NCI-H187 (cell line): ENCODE measurements at regions not wholly inside any gene's neighbourhood (a gene's known extent, or its start where the extent isn't known, plus 50 kb on each side); places are given as distances from the start of the nearest gene placed in this dataset.
A peak's percentile ranks its signal among the peaks of the same experiment; 100 is the strongest.

ENCODE experiments used
- DNase-seq, 2 experiments: peaks; one replicate each; lab custom pipeline; 2025; lab: John Stamatoyannopoulos, UW

DNA sequence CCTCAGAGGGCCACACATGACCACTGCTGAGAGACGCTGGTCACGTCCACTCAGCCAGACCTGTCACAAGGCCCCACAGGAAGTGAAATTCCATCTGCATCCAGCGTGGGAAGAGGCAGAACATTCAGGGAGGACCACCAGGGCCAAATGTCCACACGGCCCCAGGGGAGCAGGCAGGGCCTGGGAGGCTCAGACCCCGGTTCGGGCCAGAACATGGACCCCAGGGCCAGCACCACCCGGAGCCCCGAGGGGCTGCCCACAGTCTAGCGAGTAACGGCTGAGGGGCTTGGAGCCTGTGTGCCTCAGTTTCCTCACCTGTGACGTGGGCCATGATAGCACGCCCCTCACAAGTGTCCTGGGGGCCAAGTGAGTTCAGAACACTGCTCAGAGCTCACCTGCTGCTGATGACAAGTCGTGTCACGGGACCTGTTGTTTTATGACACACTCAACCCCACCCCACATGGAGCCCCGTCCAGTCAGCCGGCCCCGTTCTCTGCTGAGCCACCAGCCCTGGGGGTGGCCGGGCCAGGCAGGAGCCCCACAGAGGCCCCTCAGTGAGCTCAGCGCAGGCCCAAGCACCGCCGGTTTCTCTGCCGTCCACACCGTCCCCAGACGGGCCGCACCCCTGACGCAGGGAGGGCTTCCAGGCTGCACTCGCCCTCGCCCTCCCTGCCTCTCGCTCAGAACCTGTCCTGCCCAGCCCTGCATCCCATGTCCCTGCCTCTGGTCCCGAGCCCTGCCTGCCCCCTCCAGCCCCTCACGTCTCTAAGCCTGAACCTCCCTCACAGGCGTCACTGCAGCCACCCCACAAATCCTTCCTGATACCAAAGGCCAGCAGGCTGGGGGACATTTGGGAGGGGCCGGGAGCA is 79.5 kb upstream of the GALNT9 start:
- no peak for DNase-seq

- no peak for DNase-seq
Observed at GRCh38 chr12:132407992-132408391, 78.6 kb upstream of the GALNT9 start.

DNA sequence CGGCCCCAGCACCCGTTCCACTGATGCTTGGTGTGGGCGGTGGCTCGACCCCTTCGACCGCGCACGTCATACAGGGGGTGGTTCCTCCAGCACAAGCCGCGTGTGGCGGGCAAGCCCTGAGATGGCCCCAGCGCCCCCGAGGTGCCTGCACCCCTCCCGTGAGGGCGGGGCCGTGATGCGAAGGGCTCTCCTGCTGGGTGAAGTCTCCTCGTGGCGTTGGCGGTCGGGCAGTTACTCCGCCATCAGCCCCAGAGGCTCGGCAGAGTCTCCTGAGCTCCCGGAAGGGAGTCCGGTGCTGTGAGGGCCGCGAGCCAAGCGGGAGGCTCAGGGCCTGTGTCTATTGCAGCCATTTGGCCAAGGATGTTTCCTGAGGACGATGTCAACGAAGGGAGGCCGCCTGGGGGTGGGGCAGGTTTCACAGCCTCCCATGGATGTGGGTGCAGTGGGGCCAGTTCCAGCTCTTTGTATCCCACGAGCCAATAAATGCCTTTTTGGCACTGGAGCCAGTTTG is 78.1 kb upstream of the GALNT9 start:
- no peak for DNase-seq

- DNase-seq, result no peak
Observed at GRCh38 chr12:132406493-132407450, 77.4 kb upstream of the GALNT9 start.

DNA sequence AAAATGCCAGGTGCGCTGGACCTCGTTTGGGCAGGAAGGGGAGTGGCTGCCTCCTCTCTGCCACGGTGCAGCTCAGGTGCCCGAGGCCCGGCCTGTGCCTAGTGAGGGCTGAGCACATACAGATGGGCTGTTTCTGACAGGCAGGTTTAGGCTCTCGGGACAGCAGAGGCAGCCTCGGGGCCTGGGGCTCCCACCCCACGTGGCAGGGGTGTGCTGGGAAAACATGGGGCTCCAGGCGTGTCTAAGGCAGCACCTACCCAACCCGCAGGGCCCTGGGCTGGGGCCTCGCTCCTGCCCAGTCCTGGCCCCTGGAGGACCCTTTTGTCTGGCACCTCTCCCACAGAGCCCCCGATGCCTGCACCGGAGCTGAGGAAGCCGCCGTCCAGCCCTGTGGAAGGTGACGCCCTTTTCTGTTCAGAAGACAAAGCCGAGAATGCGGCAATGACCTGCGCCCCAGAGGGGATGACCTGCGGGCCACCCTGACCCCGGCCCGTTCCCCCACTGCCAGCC is 76.4 kb upstream of the GALNT9 start:
- no peak for DNase-seq

DNA sequence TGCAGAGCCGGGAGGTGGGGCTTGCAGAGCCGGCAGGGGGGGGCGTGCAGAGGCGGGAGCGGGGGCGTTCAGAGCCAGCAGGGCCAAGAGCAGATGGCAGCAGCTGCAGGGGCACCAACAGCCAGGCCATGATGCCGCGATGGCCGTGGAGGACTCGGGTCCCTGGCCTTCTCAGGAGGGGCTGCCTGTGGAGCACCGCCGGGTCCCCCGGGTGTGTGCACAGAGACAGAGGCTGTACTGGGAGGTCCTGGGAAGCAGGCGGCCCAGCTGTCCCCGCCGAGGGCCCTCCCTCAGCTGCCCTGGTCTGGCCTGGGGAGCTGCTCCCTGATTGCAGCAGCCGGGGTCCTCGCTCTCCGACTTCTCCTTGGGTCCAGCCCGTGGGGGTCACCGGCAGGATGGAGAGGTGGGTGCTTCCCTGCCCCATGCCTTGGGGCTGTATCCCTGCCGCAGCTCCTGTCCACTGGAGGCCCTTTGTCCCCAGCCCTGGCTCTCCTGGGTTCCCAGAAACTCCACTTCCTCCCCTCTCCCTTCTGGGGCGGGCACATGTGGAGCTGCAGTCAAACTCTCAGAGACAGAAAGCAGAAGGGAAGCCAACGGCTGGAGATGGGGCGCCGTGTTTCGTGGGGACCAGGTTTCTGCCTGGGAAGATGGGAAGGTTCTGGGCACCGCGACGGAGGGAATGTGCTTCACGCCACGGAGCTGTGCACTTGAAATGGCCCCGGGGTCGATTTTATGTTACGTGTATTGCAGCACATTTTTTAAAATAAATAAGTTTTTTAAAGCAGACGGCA is 75.8 kb upstream of the GALNT9 start:
- no peak for DNase-seq

- DNase-seq, result no peak
Observed at GRCh38 chr12:132404435-132404855, 75.1 kb upstream of the GALNT9 start.

DNA sequence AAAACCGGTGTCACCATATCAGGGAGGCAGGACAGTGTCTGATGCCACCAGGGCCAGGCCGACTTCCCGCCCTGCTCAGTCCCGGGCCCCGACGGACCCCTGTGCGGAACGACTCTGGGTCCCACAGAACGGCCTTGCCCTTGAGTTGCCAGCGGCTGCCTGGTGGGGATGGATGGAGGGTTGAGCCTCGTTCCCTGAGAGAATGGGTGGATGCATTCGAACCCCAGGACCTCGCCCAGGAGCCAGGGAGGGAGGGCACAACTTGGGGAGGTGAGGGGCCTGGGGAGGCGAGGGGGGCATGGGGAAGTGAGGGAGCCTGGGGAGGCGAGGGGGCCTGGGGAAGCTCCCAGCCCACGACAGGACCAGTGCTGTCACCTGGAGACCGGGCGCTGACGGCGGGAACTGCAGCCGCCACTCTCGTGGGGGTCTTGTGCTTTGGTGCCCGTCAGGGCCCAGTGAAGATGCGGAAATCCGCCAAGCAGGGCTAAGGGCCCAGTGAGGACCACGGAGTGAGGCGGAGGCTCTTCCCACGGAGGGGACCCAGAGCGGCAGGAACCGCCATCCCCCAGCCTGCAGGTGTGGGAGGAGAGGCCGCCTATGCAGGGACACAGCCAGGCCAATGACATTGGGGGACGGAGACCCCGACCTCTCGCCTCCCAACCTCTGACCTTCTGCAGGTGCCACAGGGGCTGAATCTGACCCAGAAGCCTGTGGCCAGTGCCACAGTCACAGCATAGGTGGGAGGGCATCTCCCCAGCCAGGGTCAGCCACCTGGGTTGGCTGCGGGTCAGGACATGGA is 74.4 kb upstream of the GALNT9 start:
- no peak for DNase-seq

- DNase-seq, result no peak
Observed at GRCh38 chr12:132402831-132403416, 73.5 kb upstream of the GALNT9 start.

- no peak for DNase-seq
Observed at GRCh38 chr12:132401982-132402381, 72.6 kb upstream of the GALNT9 start.

GRCh38 chr12:132400011-132400641 is 70.7 kb upstream of the GALNT9 start:
- DNase-seq, result no peak

DNA sequence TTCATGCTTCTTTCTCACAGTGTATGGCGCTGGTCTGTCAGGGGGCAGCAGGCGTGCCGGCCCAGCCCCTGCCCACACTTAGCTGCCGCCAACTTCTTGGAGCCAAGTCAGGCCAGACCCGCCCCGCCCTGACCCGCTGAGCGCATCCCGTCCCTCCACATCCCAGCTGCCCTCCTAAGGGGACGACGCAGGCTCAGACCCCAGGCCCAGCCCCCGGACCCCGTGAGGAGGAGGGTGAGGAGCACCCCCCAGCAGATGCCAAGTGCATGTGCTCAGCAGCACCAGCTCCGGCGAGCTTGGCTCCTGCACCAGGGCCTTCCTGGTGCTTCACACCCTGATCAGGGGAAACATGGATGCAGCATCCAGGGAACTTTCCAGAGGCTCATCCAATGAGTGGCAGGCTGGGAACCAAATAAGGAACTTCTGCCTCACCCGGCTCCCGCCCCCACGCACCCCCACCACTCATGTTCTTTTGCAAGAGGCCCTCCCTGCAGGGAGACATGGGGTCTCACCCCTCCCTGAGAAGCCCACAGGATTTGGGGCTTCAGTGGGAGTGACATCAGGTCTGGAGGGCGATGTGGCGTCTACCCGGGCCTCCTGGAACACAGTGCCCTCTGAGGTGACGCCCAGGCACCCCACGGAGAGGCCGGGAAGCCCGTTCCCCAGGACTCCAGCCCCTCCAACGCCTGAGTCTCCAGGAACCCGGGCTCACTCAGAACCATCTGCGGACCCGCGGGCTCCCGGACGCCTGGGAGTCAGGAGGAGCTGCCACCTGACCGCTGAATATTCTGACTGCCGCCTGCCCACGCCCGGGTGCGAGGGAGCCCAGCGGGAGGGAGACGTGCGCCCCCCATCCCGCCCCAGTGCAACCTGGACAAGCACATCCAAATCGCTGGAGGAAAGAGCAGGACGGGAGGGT is 70.0 kb upstream of the GALNT9 start:
- no peak for DNase-seq

DNA sequence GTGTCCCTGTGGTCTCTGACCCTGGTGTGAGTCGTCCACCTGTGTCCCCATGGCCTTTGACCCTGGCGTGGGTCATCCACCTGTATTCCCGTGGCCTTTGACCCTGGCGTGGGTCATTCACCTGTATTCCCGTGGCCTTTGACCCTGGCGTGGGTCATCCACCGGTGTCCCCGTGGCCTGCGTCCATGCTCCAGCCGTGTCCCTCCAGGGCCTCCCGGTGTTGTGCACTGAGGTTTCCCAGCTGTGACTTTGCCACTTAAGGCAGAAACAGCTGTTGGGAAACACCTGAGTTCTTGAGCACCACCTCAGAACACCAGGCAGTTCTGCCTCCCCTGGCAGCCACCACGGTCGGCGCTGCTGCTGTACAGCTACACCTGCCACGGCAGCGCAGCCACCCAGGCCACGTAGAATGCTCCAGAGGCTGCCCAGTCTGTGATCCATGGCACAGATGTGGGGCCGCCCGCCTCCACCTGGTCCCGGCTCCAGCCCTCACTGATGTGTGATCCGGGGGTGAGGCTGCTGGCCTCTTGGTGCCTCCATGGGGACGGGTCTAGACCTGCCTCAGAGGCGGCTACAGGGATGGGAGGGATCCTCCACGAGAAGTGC is 69.1 kb upstream of the GALNT9 start:
- DNase-seq, result peak; percentile 61 to 69

DNA sequence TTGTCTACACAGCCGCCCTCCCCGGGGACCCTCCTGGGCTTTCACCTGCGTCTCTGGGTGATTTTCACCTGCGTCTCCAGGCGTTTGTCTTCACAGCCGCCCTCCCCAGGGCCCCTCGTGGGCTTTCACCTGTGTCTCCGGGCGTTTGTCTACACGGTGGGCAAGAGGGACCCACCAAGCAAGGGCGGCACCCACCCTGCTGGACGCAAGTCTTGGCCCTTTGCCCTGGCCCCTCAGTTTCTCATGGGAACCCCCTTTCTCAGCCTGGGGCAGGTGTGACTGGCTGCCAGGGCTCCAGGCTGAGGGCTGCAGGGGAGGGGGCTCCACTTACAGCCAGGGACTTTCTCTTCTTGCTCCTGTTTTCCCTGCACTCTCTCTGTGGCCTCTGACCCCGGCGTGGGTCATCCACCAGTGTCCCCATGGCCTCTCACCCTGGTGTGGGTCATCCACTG is 68.6 kb upstream of the GALNT9 start:
- DNase-seq, result no peak

GRCh38 chr12:132397152-132397933 is 68.0 kb upstream of the GALNT9 start:
- peak; percentile 37 to 48 for DNase-seq

- no peak for DNase-seq
Observed at GRCh38 chr12:132396657-132397056, 67.3 kb upstream of the GALNT9 start.

DNA sequence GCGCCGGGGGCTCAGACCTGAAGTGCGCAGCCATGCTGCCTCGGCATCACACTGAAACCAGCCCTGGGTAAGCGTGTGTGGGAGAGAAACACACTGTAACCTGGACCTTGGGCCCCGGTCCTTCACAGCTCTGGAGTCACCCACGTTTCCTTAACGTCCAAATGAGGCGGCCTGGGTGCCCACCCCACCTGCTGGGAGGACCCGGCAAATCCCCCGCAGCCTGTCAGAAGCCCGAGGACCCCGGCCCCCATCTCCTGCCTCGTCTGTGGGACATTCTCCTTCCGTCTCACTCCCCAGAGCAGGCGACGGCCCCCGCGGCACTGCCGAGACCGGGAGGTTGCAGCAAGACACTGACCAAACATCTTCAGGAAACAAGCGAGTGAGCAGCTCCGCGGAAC is 66.5 kb upstream of the GALNT9 start:
- no peak for DNase-seq
